Fibroblast of lung (primary cell): ENCODE measurements at regions not wholly inside any gene's neighbourhood (a gene's known extent, or its start where the extent isn't known, plus 50 kb on each side); places are given as distances from the start of the nearest gene placed in this dataset.

Experiments
- EZH2 ChIP-seq: IDR thresholded peaks from 2 replicates; pipeline ENCODE4 v1.5.1; 2012; ENCODE audit warnings: low read length, control low read depth, mild to moderate bottlenecking; ENCODE audit errors: missing control alignments
- TF ChIP-seq, protein P1 (sequence below), 2 donors: IDR thresholded peaks in 1 of 2; conservative IDR thresholded peaks in 1 of 2; 1 replicate in 1 of 2; 2 replicates in 1 of 2; pipeline ENCODE4 v1.5.1; 2011 to 2012; ENCODE audit warnings: low read length in 2 of 2, control low read depth in 1 of 2, inconsistent platforms in 1 of 2, low read depth in 1 of 2, mild to moderate bottlenecking in 1 of 2

DNA sequence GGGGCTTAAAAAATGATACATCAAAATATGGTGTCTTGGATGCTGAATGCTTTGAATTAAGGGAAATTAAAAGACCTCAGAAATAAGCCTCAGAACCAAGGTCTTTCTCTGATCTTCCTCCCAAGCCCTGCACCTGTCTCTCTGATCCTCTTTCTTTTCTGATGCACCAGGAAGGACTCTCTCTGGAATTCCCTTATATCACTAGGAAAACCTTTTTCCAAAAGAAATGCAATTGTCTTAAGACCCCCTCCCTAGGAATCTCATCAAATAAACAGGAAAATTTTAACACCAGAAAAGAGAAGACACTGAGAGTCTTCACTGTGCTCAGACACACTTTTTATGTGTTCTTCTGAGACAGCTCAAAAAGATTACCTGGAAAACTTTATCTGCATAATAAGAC is 159.5 kb upstream of the PTBP2 start:
- TF ChIP-seq EZH2, result no peak
- TF ChIP-seq, protein P1, sequence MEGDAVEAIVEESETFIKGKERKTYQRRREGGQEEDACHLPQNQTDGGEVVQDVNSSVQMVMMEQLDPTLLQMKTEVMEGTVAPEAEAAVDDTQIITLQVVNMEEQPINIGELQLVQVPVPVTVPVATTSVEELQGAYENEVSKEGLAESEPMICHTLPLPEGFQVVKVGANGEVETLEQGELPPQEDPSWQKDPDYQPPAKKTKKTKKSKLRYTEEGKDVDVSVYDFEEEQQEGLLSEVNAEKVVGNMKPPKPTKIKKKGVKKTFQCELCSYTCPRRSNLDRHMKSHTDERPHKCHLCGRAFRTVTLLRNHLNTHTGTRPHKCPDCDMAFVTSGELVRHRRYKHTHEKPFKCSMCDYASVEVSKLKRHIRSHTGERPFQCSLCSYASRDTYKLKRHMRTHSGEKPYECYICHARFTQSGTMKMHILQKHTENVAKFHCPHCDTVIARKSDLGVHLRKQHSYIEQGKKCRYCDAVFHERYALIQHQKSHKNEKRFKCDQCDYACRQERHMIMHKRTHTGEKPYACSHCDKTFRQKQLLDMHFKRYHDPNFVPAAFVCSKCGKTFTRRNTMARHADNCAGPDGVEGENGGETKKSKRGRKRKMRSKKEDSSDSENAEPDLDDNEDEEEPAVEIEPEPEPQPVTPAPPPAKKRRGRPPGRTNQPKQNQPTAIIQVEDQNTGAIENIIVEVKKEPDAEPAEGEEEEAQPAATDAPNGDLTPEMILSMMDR (conservative IDR thresholded peaks at IDR 0.05 in 1 of 2, IDR thresholded peaks at IDR 0.05 in 1 of 2; ENCODE audit: low read depth in 1 of 2, low read length in 2 of 2), result no peak
